GM18873 (cell line): ENCODE measurements at regions not wholly inside any gene's neighbourhood (a gene's known extent, or its start where the extent isn't known, plus 50 kb on each side); places are given as distances from the start of the nearest gene placed in this dataset.

ENCODE experiments used
- ATAC-seq: cut with Tn5 transposase; IDR thresholded peaks from one replicate; pipeline ENCODE4 v1.9.1; 2021; ENCODE audit warnings: mild to moderate bottlenecking, moderate library complexity, moderate number of reproducible peaks; ENCODE audit not compliant: unreplicated experiment, low FRiP score

DNA sequence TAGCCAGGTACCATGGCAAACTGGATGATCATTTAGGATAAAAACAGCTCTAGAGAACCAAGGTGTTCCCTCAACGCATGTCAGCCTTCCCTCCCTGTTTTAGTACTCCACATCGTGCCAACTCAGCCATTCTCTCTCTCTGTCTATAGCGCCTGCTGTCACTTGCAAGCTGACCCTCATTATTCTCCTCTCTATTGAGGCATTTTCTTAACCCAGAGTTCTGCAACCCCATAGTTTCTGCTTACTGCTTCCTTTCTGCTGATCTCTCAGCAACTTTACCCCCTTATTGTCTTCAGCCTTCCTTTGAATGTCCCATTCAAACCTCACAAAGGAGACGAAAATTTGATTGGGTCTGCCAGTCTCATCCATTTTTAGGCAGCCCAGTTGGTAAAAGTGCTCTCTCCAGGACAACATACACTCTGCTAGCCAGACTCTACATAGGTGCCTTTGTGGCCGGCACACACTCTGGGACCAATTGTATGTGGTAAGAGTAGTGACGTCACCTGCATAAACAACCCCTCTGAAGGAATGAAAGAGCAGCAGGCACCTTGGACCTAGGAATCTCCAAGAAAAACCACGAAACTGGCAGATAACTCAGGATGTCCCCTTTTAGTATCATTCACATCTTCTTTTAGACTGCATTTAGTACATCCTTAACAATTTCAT lies 367.2 kb upstream of the KCNH7 start:
- no peak for ATAC-seq

- no peak for ATAC-seq
These were observed 362.2 kb upstream of the KCNH7 start for GRCh38 chr2:163200741-163201140.

DNA sequence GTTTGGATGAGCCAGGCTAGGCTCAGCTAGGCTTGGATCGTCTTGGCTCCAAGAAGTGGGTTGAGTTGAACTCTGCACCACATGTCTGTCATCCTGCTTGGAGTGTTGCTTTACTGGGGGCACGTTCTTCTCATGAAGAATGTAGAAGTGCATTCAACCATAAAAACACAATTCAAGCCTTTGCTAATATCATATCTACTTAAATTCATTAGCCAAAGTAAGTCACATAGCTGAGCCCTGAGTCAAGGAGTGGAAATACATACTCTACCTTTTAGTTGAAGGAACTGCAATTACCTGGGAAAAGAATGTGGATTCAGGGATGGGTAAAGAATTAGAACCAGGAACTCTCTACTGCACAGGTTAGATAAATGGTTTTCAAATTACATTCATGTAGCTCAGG lies 360.4 kb upstream of the KCNH7 start:
- no peak for ATAC-seq

DNA sequence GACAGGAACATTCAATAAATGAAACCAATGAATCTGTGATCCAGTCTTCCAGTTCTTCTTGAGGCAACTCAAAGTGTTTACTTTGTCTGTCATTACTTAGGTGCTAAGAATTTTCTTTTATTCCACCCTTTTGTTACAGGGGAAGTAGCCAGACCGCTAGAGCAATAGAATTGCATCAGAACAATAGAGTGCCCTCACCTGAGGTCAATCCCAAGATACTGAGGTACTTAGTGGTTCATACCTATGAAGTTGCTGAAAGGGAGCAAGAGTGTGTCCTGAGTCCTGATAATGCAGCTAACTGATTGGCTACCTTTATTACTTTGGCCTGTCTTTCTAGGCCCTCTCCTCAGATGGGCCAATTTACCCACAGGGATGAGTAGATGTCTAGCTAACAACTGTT lies 359.4 kb upstream of the KCNH7 start:
- no peak for ATAC-seq

DNA sequence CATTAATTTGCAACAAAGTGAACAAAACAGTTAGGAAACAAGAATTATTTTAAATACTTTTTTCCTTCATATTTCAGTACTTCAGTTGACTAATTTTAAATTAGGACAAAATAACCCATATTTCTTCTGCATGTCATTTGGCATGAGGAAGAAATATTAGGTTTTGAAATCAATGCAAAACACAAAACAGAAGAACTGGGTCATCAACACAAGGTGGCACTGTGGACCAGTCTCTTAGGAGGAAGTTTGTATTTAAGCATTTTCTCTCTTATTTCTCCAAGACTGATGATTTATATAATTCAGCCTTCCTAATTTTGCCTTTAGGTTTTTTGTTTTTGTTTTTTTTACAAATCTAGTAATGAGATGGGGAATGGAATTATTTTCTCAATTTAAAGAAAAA lies 352.8 kb upstream of the KCNH7 start:
- ATAC-seq = no peak

DNA sequence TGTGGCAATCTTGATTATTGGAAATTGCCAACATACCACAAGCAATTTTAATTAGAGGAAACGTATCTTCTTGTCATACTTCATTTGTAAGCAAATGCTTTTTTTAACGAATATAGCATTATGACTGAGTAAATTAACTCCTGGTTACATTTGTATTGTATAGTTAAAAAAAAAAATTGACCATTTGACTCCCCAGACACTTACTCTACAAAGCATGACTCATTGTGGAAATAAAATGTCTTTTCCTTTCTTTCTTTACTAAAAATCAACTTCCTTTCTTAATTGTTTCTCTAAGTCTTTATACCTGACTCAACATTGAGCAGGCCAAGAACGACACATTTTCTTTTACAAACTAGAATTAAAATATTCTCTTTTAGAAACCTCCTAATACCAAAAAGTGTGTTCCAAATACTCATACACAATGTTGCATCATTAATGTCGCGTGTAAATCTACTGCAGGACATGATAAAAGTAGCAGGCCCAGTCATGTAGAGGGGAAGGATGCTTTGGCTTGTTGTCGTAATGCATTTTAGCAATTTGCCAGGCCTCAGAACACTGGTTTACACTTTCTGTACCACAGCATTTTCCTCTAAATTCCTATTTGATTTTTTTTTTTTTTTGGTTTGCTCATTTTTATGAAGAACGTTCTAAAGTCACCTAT lies 349.6 kb upstream of the KCNH7 start:
- ATAC-seq = no peak

DNA sequence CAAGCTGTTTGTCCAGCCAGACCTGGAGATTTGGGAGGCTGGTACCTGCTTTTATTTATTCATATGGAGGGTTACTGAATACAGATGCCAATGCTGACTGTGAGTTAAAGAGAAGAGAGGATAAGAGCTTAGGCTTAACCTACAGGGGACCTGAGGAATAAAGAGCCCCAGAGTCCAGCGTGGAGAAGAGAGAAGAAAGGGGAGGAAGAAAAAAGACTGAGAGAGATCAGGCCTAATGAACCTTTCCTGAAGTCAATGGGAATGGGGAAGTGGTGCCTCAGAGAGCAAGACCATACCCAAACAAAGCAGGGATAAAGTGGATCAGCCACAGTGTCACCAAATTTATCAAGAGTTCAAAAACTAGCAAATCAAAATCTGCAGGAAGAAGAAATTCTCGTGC lies 348.6 kb upstream of the KCNH7 start:
- ATAC-seq = no peak

DNA sequence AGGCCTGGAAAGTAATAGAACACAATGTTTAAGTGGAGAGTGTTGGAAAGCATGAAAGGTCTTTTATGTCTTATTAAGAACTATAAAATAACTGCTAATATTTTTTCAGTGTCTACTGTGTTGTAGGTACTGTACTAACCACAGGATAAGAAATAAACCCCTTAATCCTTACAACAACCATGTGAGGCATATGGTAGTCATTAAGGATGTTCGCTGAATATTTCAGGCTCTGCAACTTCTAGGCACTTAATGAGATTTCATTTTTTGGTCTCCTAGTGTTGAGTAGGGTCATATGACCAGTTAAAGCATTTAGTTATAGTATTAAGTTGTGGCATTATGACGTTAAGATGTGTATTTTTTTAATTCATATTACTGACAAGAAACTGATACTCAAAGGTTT lies 346.6 kb upstream of the KCNH7 start:
- no peak for ATAC-seq

DNA sequence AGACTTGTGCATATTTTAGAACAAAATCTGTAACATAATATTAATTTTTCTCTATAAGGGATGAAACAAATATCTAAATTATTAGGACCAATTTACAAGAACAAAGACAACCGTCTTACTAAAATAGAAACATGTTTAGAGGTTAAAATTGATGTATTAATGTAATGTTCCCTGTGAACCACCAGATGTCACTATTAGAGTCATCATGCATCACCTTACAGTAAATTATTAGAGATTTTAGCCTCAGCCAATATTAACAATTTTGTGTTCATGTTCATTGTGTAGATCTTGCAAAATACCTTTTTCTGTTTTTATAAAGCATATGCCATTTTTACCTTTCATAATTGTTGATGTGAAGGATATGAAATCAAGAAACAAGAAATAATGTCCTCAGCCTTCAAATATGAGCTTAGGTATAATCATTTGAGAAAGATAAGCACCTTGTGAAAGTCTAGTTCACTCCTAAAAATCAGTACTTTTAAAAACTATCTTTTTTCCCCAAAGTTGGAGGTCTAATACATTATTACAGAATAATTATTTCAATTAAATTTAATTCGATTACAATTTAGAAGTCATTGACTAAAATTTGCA lies 344.3 kb upstream of the KCNH7 start:
- ATAC-seq = peak; percentile 55

- ATAC-seq = no peak
These were observed 339.0 kb upstream of the KCNH7 start for GRCh38 chr2:163177592-163177991.

- no peak for ATAC-seq
These were observed 336.7 kb upstream of the KCNH7 start for GRCh38 chr2:163175294-163175693.

- ATAC-seq = no peak
These were observed 335.0 kb upstream of the KCNH7 start for GRCh38 chr2:163173591-163173990.

DNA sequence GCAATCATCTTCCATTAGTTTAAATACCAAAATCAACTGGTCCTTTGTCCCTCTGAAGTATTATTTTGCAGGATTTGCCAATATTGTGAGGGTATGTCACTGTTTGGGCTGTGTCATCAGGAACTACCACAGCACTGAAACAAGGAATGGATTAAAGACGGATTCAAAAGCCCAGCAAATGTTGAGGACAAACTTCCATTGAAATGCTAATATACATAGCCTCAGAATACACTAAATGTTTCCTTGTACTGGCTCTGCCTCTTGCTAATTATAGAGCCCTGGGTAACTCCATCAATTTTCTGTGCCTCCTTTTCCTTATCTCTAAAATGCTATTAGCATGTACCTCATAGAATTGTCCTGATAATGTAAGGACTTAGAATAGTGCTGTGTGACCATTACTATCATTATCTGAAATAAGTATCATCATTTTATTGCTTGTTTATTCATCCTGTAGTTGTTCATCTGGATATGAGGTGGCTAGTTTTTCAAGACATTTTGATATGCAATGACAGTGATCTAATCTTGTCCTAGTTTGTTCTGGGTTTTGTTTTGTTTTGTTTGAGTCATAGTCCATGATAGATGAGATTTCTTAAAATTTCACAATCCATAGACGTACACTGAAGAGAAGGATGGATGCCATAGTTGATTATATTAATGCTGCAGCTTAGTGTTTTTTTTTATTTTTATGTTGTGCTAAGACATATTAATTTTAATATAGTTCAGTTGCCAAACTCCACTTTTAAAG lies 333.4 kb upstream of the KCNH7 start:
- ATAC-seq = no peak

- no peak for ATAC-seq
These were observed 319.4 kb upstream of the KCNH7 start for GRCh38 chr2:163157891-163158496.

DNA sequence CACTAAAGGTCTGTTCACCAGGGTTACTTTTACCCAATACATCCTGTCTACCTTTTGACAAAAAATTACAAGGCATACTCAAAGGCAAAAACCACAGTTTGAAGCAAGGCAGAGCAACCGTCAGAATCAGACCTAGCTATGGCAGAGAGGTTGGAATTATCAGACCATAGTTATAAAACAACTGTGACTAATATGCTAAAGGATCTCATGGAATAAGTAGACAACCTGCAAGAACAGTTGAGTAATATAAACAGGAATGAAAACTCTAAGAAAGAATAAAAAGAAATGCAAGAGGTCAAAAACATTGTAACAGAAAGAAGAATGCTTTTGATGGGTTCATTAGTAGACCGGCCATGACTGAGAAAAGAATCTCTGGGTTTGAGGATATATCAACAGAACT lies 318.8 kb upstream of the KCNH7 start:
- no peak for ATAC-seq

DNA sequence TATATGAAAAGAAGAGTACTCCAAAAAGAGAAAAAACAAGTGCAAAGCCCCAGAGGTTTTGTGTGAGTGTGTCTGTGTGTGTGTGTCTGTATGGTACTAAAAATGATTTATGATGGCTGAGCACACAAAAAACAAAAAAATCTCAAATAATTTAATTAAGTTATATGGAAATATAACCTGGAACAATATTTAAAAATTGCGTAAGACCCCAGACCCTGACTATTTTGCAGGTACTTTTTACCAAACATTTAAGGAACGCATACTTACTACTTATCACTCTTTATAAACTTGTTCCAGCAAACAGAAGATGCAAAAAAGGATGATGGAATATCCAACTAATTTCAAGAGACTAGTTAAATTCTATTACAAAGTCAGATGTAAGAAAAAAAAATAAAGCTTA lies 317.4 kb upstream of the KCNH7 start:
- ATAC-seq = no peak

GRCh38 chr2:163155279-163155883 lies 316.8 kb upstream of the KCNH7 start:
- peak; percentile 72 for ATAC-seq

- ATAC-seq = no peak
These were observed 304.1 kb upstream of the KCNH7 start for GRCh38 chr2:163142618-163143017.

- ATAC-seq = no peak
These were observed 300.4 kb upstream of the KCNH7 start for GRCh38 chr2:163138947-163139346.

- ATAC-seq = no peak
These were observed 296.7 kb upstream of the KCNH7 start for GRCh38 chr2:163135256-163135655.

GRCh38 chr2:163133602-163134001 lies 295.0 kb upstream of the KCNH7 start:
- no peak for ATAC-seq
